GM23338 (cell line): ENCODE measurements at regions not wholly inside any gene's neighbourhood (a gene's known extent, or its start where the extent isn't known, plus 50 kb on each side); places are given as distances from the start of the nearest gene placed in this dataset.

Experiments
- ATAC-seq: fragments of 200-7000 bp; cut with Tn5 transposase; 3 replicates; pipeline ENCODE4 v1.9.1; 2020
- DNase-seq: peaks from one replicate; pipeline ENCODE4 v3.0.0-alpha.2; 2015; ENCODE audit warnings: low spot score
- H2AFZ ChIP-seq: fragments of 200-600 bp; sonication (generic); 2 replicates; pipeline ENCODE4 v1.8.0; 2016; ENCODE audit warnings: antibody characterized with exemption, mild to moderate bottlenecking, moderate library complexity
- H3F3A ChIP-seq: fragments of 200-600 bp; sonication (generic); replicated peaks from 2 replicates; pipeline ENCODE4 v1.8.0; 2017; ENCODE audit warnings: antibody characterized with exemption, mixed run types, low read depth
- H3K27ac ChIP-seq: fragments of 200-600 bp; sonication (generic); 2 replicates; pipeline ENCODE4 v1.6.1; 2016; ENCODE audit warnings: low read depth
- H3K27me3 ChIP-seq: fragments of 200-600 bp; sonication (generic); 2 replicates; pipeline ENCODE4 v1.8.0; 2016; ENCODE audit warnings: mild to moderate bottlenecking, mixed run types, moderate library complexity; ENCODE audit not compliant: insufficient read depth
- H3K36me3 ChIP-seq: fragments of 200-600 bp; sonication (generic); 2 replicates; pipeline ENCODE4 v1.8.0; 2016; ENCODE audit warnings: mild to moderate bottlenecking; ENCODE audit not compliant: insufficient read depth
- H3K4me1 ChIP-seq: fragments of 200-600 bp; sonication (generic); 2 replicates; pipeline ENCODE4 v1.8.0; 2016; ENCODE audit warnings: mild to moderate bottlenecking, moderate library complexity; ENCODE audit not compliant: insufficient read depth
- H3K4me2 ChIP-seq: fragments of 200-600 bp; sonication (generic); 2 replicates; pipeline ENCODE4 v1.7.1; 2017; ENCODE audit warnings: mixed run types
- H3K4me3 ChIP-seq: fragments of 200-600 bp; sonication (generic); 2 replicates; pipeline ENCODE4 v1.6.1; 2016; ENCODE audit warnings: mixed run types
- H3K79me2 ChIP-seq: fragments of 200-600 bp; sonication (generic); replicated peaks from 2 replicates; pipeline ENCODE4 v1.8.0; 2017; ENCODE audit warnings: mild to moderate bottlenecking; ENCODE audit not compliant: insufficient read depth
- H3K9me2 ChIP-seq: fragments of 200-600 bp; sonication (generic); 2 replicates; pipeline ENCODE4 v1.8.0; 2017; ENCODE audit not compliant: insufficient read depth
- H4K20me1 ChIP-seq: fragments of 200-600 bp; sonication (generic); replicated peaks from 2 replicates; pipeline ENCODE4 v1.8.0; 2017; ENCODE audit warnings: mild to moderate bottlenecking; ENCODE audit not compliant: insufficient read depth
- H3K27ac Mint-ChIP-seq: 2 replicates; pipeline ENCODE4 v1.8.0; 2020; ENCODE audit warnings: inconsistent platforms, mild to moderate bottlenecking, moderate library complexity, mixed read lengths
- H3K27me3 Mint-ChIP-seq: 3 replicates; pipeline ENCODE4 v1.8.0; 2022; ENCODE audit warnings: low read depth, mild to moderate bottlenecking, moderate library complexity, mixed read lengths, inconsistent platforms; ENCODE audit not compliant: insufficient read depth, poor library complexity
- H3K36me3 Mint-ChIP-seq: 3 replicates; pipeline ENCODE4 v1.8.0; 2021; ENCODE audit warnings: low read depth, mild to moderate bottlenecking, inconsistent platforms, moderate library complexity, mixed read lengths
- H3K4me1 Mint-ChIP-seq: 3 replicates; pipeline ENCODE4 v1.8.0; 2020; ENCODE audit warnings: mild to moderate bottlenecking, inconsistent platforms, mixed read lengths
- H3K4me3 Mint-ChIP-seq: 3 replicates; pipeline ENCODE4 v1.8.0; 2021; ENCODE audit warnings: moderate library complexity, mild to moderate bottlenecking, inconsistent platforms, mixed read lengths
- H3K9me3 Mint-ChIP-seq: 3 replicates; pipeline ENCODE4 v1.8.0; 2020; ENCODE audit warnings: moderate library complexity, mild to moderate bottlenecking, inconsistent platforms, mixed read lengths
- CREB1 ChIP-seq: fragments of 250-450 bp; sonication (Bioruptor Pico); IDR thresholded peaks from 2 replicates; pipeline ENCODE4 v1.5.0; 2020; ENCODE audit warnings: low read depth, mild to moderate bottlenecking, moderate library complexity
- EZH2 ChIP-seq: fragments of 200-600 bp; sonication (generic); IDR thresholded peaks from one replicate; pipeline ENCODE4 v1.8.0; 2017; ENCODE audit warnings: antibody characterized with exemption, mild to moderate bottlenecking, low read depth; ENCODE audit not compliant: unreplicated experiment
- EZH2phosphoT487 ChIP-seq: fragments of 200-600 bp; sonication (generic); IDR thresholded peaks from one replicate; pipeline ENCODE4 v1.8.1; 2018; ENCODE audit warnings: antibody characterized with exemption; ENCODE audit not compliant: unreplicated experiment
- JUNB ChIP-seq: IDR thresholded peaks from one replicate; pipeline ENCODE4 v1.6.1; 2016; ENCODE audit warnings: antibody characterized with exemption; ENCODE audit not compliant: unreplicated experiment
- NANOG ChIP-seq: IDR thresholded peaks from 2 replicates; pipeline ENCODE4 v1.6.1; 2016; ENCODE audit warnings: antibody characterized with exemption, borderline replicate concordance
- POLR2AphosphoS5 ChIP-seq: IDR thresholded peaks from 2 replicates; pipeline ENCODE4 v1.6.1; 2016; ENCODE audit warnings: antibody characterized with exemption, low read depth
- STAT1 ChIP-seq: IDR thresholded peaks from one replicate; pipeline ENCODE4 v1.6.1; 2016; ENCODE audit warnings: antibody characterized with exemption; ENCODE audit not compliant: unreplicated experiment
- ZNF114 ChIP-seq: fragments of 250-450 bp; sonication (Bioruptor Pico); IDR thresholded peaks from 2 replicates; pipeline ENCODE4 v1.5.0; 2020; ENCODE audit warnings: mild to moderate bottlenecking, moderate library complexity
- ZNF331 ChIP-seq: fragments of 250-450 bp; sonication (Bioruptor Pico); IDR thresholded peaks from 2 replicates; pipeline ENCODE4 v1.5.0; 2020; ENCODE audit warnings: low read depth, mild to moderate bottlenecking, moderate library complexity
- TF ChIP-seq, protein P1 (sequence below), 2 experiments: fragments of 200-600 bp in 1 of 2; sonication (generic) in 1 of 2; conservative IDR thresholded peaks; 2 replicates each; pipeline versions ENCODE4 v1.5.1 to v1.6.1; 2016 to 2017; ENCODE audit warnings: antibody characterized with exemption in 2 of 2, low read depth in 2 of 2, mild to moderate bottlenecking in 2 of 2, moderate library complexity in 1 of 2
- TF ChIP-seq, protein P2 (sequence below): IDR thresholded peaks from one replicate; pipeline ENCODE4 v1.6.1; 2018; ENCODE audit warnings: antibody characterized with exemption; ENCODE audit not compliant: unreplicated experiment
- TF ChIP-seq, protein P3 (sequence below): fragments of 250-450 bp; sonication (Bioruptor Pico); IDR thresholded peaks from 2 replicates; pipeline ENCODE4 v1.5.0; 2020; ENCODE audit warnings: mild to moderate bottlenecking, moderate library complexity
- TF ChIP-seq, protein P4 (sequence below): IDR thresholded peaks from 2 replicates; pipeline ENCODE4 v1.6.1; 2016; ENCODE audit warnings: antibody characterized with exemption

DNA sequence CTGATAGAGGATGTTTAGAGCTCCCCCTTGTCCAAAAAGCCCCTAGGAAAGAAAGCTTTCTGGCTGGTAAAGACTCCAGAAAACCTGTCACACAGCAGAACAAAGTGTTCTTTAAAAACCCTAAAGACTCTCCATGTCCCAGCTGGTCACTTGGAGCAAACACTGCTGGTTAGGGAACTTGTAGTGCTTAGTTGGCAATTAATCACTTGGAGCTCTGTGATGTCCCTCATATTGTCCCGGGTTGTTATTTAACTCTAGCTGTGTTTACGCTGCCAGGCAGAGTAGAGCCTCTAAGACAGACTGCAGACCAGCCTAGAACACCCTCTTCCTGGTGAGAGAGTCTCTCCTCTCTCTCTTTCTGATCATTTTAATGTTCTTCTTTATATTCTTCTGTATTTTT lies 267.3 kb downstream of the BCOR start:
- no peak overlapping the region for H2AFZ ChIP-seq
- no peak for TF ChIP-seq ZNF331 (CRISPR knock-in tag)
- TF ChIP-seq EZH2phosphoT487, result no peak
- TF ChIP-seq, protein P1, sequence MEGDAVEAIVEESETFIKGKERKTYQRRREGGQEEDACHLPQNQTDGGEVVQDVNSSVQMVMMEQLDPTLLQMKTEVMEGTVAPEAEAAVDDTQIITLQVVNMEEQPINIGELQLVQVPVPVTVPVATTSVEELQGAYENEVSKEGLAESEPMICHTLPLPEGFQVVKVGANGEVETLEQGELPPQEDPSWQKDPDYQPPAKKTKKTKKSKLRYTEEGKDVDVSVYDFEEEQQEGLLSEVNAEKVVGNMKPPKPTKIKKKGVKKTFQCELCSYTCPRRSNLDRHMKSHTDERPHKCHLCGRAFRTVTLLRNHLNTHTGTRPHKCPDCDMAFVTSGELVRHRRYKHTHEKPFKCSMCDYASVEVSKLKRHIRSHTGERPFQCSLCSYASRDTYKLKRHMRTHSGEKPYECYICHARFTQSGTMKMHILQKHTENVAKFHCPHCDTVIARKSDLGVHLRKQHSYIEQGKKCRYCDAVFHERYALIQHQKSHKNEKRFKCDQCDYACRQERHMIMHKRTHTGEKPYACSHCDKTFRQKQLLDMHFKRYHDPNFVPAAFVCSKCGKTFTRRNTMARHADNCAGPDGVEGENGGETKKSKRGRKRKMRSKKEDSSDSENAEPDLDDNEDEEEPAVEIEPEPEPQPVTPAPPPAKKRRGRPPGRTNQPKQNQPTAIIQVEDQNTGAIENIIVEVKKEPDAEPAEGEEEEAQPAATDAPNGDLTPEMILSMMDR (conservative IDR thresholded peaks at IDR 0.05; ENCODE audit: low read depth in 2 of 2), result no peak
- TF ChIP-seq CREB1 (CRISPR knock-in tag), result no peak
- no peak for TF ChIP-seq ZNF114
- TF ChIP-seq EZH2, result no peak
- TF ChIP-seq NANOG, result no peak
- TF ChIP-seq JUNB, result no peak
- TF ChIP-seq, protein P2, sequence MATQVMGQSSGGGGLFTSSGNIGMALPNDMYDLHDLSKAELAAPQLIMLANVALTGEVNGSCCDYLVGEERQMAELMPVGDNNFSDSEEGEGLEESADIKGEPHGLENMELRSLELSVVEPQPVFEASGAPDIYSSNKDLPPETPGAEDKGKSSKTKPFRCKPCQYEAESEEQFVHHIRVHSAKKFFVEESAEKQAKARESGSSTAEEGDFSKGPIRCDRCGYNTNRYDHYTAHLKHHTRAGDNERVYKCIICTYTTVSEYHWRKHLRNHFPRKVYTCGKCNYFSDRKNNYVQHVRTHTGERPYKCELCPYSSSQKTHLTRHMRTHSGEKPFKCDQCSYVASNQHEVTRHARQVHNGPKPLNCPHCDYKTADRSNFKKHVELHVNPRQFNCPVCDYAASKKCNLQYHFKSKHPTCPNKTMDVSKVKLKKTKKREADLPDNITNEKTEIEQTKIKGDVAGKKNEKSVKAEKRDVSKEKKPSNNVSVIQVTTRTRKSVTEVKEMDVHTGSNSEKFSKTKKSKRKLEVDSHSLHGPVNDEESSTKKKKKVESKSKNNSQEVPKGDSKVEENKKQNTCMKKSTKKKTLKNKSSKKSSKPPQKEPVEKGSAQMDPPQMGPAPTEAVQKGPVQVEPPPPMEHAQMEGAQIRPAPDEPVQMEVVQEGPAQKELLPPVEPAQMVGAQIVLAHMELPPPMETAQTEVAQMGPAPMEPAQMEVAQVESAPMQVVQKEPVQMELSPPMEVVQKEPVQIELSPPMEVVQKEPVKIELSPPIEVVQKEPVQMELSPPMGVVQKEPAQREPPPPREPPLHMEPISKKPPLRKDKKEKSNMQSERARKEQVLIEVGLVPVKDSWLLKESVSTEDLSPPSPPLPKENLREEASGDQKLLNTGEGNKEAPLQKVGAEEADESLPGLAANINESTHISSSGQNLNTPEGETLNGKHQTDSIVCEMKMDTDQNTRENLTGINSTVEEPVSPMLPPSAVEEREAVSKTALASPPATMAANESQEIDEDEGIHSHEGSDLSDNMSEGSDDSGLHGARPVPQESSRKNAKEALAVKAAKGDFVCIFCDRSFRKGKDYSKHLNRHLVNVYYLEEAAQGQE, result no peak
- no peak for TF ChIP-seq POLR2AphosphoS5
- TF ChIP-seq STAT1, result no peak
- TF ChIP-seq, protein P3, sequence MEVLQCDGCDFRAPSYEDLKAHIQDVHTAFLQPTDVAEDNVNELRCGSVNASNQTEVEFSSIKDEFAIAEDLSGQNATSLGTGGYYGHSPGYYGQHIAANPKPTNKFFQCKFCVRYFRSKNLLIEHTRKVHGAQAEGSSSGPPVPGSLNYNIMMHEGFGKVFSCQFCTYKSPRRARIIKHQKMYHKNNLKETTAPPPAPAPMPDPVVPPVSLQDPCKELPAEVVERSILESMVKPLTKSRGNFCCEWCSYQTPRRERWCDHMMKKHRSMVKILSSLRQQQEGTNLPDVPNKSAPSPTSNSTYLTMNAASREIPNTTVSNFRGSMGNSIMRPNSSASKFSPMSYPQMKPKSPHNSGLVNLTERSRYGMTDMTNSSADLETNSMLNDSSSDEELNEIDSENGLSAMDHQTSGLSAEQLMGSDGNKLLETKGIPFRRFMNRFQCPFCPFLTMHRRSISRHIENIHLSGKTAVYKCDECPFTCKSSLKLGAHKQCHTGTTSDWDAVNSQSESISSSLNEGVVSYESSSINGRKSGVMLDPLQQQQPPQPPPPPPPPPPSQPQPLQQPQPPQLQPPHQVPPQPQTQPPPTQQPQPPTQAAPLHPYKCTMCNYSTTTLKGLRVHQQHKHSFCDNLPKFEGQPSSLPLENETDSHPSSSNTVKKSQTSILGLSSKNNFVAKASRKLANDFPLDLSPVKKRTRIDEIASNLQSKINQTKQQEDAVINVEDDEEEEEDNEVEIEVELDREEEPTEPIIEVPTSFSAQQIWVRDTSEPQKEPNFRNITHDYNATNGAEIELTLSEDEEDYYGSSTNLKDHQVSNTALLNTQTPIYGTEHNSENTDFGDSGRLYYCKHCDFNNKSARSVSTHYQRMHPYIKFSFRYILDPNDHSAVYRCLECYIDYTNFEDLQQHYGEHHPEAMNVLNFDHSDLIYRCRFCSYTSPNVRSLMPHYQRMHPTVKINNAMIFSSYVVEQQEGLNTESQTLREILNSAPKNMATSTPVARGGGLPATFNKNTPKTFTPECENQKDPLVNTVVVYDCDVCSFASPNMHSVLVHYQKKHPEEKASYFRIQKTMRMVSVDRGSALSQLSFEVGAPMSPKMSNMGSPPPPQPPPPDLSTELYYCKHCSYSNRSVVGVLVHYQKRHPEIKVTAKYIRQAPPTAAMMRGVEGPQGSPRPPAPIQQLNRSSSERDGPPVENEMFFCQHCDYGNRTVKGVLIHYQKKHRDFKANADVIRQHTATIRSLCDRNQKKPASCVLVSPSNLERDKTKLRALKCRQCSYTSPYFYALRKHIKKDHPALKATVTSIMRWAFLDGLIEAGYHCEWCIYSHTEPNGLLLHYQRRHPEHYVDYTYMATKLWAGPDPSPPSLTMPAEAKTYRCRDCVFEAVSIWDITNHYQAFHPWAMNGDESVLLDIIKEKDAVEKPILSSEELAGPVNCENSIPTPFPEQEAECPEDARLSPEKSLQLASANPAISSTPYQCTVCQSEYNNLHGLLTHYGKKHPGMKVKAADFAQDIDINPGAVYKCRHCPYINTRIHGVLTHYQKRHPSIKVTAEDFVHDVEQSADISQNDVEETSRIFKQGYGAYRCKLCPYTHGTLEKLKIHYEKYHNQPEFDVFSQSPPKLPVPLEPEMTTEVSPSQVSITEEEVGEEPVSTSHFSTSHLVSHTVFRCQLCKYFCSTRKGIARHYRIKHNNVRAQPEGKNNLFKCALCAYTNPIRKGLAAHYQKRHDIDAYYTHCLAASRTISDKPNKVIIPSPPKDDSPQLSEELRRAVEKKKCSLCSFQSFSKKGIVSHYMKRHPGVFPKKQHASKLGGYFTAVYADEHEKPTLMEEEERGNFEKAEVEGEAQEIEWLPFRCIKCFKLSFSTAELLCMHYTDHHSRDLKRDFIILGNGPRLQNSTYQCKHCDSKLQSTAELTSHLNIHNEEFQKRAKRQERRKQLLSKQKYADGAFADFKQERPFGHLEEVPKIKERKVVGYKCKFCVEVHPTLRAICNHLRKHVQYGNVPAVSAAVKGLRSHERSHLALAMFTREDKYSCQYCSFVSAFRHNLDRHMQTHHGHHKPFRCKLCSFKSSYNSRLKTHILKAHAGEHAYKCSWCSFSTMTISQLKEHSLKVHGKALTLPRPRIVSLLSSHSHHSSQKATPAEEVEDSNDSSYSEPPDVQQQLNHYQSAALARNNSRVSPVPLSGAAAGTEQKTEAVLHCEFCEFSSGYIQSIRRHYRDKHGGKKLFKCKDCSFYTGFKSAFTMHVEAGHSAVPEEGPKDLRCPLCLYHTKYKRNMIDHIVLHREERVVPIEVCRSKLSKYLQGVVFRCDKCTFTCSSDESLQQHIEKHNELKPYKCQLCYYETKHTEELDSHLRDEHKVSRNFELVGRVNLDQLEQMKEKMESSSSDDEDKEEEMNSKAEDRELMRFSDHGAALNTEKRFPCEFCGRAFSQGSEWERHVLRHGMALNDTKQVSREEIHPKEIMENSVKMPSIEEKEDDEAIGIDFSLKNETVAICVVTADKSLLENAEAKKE (CRISPR knock-in tag), result no peak
- TF ChIP-seq, protein P4, sequence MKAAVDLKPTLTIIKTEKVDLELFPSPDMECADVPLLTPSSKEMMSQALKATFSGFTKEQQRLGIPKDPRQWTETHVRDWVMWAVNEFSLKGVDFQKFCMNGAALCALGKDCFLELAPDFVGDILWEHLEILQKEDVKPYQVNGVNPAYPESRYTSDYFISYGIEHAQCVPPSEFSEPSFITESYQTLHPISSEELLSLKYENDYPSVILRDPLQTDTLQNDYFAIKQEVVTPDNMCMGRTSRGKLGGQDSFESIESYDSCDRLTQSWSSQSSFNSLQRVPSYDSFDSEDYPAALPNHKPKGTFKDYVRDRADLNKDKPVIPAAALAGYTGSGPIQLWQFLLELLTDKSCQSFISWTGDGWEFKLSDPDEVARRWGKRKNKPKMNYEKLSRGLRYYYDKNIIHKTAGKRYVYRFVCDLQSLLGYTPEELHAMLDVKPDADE, result no peak
- no peaks in the 10 kb centered on the region for H3K36me3 ChIP-seq
- H3K4me3 ChIP-seq, result no peak overlapping the region
- H3K4me2 ChIP-seq, result no peak overlapping the region
- no peak overlapping the region for H3K27ac Mint-ChIP-seq
- peaks cover 4% of the 10 kb centered on the region for H3K27me3 Mint-ChIP-seq
- no peaks in the 10 kb centered on the region for H3K36me3 Mint-ChIP-seq
- no peaks in the 10 kb centered on the region for H4K20me1 ChIP-seq
- no peaks in the 10 kb centered on the region for H3K4me1 Mint-ChIP-seq
- H3K4me1 ChIP-seq, result no peaks in the 10 kb centered on the region
- H3K4me3 Mint-ChIP-seq, result no peak overlapping the region
- H3K27ac ChIP-seq, result no peak overlapping the region
- H3K9me3 Mint-ChIP-seq, result no peaks in the 10 kb centered on the region
- DNase-seq (no peak), ATAC-seq (no peak)
- H3K27me3 ChIP-seq, result no peaks in the 10 kb centered on the region
- no peaks in the 10 kb centered on the region for H3F3A ChIP-seq
- no peaks in the 10 kb centered on the region for H3K9me2 ChIP-seq
- no peaks in the 10 kb centered on the region for H3K79me2 ChIP-seq
